Nucleus accumbens (tissue), 56 donors: ENCODE measurements at regions not wholly inside any gene's neighbourhood (a gene's known extent, or its start where the extent isn't known, plus 50 kb on each side); places are given as distances from the start of the nearest gene placed in this dataset.
"Not testable (repeated sequence)": the region's sequence is repeated elsewhere in the genome, so short reads cannot be mapped to it uniquely, and the experiment has no call there.

ENCODE experiments used
- DNase-seq, 56 donors: peaks; one replicate each; lab custom pipeline; 2025; lab: John Stamatoyannopoulos, UW

DNA sequence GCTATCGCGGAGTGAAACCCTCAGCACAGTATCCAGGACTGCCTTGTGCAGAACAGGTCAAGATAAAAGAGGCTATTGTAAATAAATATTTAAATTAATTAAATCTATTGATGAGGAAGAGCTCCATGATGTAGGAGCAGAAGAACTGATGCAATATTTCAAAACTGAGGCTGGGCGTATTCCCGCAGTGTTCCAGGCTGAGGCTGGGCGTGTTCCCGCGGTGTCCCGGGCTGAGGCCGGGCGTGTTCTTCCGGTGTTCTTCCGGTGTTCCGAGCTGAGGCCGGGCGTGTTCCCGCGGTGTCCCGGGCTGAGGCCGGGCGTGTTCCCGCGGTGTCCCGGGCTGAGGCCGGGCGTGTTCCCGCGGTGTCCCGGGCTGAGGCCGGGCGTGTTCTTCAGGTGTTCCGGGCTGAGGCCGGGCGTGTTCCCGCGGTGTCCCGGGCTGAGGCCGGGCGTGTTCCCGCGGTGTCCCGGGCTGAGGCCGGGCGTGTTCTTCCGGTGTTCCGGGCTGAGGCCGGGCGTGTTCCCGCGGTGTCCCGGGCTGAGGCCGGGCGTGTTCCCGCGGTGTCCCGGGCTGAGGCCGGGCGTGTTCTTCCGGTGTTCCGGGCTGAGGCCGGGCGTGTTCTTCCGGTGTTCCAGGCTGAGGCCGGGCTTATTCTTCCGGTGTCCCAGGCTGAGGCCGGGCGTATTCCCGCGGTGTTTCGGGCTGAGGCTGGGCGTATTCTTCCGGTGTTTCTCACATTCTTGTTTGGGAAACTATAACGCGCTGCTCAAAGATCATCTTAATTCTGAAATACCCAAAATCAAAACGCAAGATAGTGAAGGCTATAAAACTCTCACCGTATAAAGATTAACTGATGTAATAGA, 130.1 kb upstream of the FRG1 start:
- not testable (repeated sequence) for DNase-seq

DNA sequence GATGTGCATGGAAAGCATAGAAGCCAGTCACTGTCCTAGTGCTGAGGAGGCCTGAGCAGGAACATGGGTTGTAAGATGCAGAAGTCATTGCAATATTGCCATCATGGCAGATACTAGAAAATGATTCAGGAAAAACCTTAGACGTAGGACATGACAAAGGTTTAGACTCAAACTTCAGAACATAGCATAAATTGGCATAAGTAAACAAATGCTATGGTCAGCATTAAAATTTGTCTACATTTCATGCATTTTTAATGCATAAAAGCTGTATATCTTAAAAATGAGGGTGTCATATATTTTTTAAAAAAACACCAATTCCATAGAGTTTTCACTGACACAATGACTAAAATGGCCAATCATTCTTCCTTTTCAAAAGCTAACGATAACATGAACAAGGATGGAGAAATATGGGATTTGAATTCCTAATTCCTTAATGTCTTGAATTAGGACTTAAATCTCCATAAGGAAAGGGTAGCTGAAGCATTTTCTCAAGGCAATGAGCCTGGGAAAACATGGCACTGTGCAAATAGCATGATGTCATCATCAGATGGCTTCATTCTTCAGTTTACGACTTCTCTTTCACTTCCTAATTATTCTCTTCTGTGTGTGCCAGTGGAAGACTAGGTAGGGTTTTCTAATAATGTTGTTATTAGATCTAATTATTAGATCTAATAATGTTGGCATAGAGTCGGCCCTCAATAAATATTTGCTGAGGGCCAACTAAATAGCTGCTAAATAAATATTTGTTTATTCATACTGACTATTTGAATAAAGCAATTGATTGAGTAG, 125.1 kb upstream of the FRG1 start:
- DNase-seq = no peak

DNA sequence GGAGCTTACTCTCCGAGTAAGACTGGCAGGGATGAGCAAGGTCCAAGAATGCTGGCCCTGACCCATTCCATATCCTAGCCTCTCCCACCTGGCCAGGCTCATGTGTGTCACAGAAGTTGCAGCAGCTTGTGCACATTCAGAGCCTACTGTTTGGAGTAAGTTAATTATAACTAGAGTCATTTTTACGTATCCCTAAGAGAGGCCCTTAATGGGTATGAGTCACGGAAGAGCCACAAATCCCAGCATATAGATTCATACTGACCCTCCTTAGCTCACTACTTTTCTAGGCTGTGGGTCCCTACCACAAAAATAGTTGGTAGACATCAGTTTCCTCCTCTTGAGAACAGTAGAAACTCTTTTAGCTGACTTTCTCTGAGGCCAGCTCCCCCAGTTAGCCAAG, 118.3 kb upstream of the FRG1 start:
- no peak for DNase-seq

DNA sequence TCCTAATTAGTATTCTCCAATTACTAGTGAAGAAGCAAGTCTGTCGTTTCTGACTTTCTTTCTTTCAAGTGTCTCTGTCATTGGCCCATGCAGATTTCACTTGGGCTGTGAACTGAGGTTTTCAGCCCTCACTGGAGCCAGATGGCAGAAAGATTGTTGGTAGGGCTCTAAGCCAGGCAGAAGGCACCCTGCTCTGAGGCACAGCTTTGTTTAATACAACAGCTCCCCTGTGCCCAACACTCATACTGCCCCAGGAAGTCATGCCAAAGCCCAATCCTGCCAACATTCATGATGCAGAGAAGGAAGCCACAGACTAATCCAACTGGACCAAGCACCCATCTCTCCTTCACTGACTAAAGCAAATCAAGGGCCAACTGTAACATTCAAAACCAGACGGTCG, 117.1 kb upstream of the FRG1 start:
- peak in 55 of 56 donors; percentile 1 to 91 (median 72) for DNase-seq

DNA sequence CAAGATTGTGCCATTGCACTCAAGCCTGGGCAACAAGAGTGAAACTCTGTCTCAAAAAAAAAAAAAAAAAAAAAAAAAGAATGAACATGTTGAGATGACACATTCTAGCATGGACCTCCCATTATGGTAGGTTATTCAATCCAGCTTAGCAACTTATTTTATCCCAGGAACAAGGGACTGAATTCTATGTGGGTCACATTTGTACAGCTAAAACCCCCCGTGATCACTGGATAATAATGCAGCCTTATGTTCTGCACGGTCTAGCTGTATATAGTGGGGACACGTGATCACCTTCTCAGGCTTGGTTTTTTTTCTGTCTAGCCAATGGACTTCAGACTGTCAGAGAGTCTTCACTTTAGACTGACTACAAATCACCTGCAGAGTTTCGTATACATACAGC, 115.2 kb upstream of the FRG1 start:
- no peak for DNase-seq

DNA sequence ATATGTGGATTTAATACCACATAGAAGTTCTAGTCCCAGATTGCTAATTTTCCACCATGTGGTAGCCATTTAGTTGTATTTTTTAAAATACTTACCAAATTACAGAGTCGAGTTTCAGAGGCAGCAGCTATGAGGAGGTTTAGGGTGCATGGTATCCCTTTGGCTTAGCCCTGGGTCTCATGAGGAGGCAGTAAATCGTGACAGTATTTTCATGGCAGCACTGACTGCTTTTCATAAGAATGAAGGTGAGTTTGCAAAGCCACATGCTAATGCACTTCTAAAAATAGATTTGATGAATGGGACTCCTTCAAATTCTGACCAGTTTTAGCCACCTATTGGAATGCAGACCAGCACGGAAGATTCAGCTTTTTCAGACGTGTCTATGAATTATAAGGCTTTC, 114.0 kb upstream of the FRG1 start:
- no peak for DNase-seq

DNA sequence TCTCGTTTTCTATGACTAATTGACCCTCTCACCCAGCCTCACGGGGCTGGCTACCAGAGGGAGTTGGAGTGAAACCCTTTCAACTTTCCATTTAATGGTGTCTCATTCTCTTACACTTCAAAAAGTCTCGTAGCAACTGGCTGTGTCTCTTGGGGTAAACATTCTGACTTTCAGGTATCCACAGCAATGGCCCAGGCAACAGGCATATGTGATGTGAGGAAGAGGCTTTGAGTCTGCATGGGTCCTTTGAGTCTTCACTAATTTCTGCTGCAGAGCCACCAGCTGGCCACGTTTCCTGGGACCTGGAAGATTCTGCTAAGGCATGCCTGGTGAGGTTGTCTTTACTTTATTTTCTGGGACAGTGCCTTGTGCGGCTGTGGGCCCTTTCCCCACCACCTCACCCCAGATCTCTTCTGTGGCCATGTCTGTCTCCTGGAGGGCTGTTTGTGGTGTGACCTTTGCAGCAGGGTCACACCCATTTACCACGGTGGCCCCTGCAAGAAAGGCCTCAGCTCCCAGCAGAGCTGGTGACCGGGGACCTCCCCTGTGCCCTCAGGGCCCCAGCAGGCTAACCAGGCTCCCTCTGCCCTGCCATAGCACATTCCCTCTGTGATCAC, 112.5 kb upstream of the FRG1 start:
- DNase-seq = no peak

DNA sequence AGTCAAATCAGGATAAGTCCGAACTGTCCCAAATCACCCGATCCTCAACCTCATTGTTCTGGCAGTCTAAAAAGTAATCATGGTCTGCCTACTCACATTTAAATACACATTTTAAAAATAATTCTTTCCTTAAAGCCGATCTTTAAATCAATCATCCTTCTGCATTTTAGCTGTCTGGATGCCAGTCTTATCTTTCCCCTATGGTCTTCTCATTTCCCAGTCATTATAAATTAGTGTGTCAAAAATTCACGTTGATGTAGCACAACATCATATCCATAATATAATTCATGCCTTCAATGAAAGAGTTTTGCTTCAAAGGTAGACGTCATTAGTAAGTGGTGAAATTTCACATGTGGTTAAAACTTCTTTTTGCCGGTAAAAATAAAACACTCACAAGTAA, 108.1 kb upstream of the FRG1 start:
- no peak for DNase-seq

DNA sequence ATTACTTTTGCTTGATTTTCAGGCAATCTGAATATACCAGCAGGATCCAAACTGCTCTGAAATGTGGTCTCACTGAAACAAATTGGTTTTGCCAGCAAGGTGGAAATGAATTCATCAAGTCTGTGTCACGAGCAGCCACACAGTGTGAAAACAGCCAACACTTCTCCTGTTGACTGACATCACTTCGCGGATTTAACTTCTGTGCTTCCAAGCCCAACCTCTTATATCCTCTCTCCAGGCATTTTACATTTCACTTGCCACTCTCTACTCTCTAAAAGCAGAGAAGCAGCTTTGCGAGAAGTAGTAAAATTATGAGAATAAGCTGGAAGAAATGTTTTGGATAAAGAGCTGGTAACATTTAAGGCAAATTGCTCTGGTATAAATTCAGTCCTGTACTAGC, 106.1 kb upstream of the FRG1 start:
- DNase-seq = no peak

DNA sequence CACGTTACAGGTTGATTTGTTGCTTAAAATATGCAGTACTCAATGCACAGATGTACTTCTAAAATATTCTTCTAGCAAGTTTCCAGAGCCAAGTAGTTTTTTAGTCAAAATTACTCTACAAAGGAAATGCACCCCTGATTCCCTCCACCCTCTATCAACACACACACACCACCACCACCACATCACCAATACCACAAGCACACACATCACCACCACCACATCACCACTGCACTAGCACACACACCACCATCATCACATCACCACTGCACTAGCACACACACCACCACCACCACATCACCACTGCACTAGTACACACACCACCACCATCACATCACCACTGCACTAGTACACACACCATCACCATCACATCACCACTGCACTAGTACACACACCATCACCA, 105.2 kb upstream of the FRG1 start:
- no peak for DNase-seq

DNA sequence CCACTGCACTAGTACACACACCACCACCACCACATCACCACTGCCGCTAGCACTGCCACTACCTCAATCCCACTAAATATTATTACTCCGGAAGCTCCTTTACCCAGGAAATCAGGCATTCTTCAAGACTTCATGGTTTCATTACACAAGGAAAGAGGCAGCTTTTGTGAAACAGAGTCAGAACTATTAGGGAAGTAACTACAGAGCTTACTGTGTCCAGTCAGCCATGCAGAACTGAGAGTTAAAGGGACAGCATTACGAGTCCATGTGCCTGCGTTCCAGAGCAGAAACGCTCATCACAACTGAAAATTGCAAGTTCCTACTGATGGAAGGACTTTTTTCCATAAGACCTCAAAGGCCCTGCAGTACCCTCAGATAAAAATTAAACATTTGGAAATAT, 103.2 kb upstream of the FRG1 start:
- DNase-seq = no peak

DNA sequence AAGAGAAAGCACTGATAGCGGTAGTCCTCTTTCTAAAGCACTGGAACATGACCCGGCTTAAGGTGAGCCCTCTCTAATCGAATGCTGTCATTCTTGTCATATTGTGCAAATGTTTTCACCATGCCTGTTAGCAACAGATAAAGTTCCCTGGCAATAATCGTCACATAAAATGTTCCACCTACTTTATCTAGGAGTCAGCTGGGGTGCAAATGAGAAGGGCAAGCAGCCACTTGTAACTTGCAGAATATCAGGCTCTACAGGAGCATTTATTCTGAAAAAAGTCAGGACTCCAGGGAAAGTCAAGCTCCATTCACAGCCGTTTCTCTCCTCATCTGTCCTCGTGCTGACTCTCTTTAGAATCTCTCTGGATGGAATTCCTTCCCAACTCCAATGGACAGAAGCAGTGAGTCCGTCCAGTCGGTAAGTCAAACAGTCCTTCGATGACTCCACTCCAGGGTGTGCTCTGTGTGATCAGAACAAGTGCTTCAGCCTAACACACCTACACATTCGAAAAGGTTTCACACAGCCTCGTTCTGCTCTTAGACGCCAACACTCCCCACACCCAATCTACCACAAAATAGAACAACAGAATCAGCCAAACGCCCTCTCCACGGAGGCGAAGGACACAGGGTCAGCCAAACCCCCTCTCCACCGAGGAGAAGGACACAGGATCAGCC, 101.7 kb upstream of the FRG1 start:
- no peak for DNase-seq

DNA sequence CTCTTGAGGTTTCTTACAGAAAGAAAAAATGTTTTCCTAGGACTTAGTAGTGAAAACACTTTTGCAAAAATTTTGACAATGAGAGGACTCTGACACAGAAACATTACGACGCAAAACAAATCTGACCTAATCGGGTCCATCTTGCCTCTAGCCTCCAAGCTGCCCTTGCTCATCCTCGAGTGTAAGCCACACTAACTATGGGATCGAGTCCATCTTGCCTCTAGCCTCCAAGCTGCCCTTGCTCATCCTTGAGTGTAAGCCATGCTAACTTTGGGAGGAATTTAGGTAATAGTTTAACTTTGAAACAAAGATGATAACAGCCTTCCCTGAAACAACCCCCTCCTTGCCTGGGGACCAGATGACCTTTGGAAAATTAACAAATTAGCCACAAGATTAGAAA, 100.3 kb upstream of the FRG1 start:
- DNase-seq = no peak

DNA sequence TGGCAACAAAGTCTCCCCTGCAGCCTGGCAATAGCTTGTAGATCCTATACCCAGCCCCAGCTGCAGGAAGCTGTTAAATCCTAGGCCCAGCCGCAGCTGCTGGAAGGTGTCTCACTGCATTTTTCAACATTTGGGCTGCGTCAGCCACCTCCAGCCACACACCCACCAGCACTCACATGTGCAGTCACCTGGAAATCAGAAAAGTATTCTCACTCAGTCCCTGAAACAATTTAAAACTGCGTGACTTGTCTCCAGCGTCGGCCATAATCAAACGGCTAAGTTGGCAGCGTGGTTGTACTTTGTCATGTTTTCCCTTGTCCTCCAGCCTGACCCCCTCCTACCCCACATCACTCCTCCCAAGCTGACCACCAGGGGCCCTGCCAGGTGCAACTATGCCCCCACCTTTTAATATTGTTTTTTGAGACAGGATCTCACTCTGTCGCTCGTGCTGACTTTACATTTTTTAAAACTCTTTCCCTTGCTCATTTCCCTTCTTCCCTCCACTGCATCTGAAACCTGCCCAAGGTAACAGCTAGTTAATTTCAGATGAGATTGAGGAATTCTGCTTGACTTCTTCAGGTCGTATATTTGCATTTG, 97.2 kb upstream of the FRG1 start:
- no peak for DNase-seq

DNA sequence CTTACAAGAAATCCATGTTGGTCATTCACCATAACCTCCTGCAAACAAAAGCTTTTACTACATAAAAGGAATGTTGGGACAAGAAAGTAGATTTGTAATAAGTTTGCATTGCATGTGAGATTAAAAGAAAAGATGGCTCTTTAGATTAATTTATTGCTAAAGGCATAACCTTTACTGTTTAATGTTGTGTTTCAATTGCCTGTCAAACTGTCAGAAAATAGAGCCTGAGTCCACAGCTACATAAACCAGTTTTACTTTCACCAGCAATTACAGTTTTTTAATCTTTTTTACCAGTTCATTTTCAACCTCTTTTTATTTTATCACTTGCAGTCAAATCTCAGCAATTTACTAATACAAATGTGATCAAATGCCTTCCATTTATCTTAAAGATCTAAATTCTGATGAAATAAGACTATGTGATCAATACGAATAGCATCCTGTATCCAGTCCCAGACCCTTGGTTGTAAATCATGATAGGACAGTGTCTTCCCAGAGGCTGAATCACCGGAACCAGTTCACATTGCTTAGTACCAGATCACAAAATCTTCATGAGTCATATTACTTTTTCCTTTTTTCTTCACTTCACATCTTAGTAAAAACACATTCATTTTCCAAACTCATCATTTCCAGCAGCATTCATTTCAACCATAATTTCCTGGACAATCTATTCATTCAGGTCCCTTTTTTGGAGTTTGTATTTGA, 95.4 kb upstream of the FRG1 start:
- DNase-seq = no peak

DNA sequence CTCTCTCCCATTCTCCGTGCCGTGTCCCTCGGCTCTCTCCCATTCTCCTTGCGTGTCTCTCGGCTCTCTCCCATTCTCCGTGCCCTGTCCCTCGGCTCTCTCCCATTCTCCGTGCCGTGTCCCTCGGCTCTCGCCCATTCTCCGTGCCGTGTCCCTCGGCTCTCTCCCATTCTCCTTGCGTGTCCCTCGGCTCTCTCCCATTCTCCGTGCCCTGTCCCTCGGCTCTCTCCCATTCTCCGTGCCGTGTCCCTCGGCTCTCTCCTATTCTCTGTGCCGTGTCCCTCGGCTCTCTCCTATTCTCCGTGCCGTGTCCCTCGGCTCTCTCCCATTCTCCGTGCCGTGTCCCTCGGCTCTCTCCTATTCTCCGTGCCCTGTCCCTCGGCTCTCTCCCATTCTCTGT, 94.6 kb upstream of the FRG1 start:
- DNase-seq = not testable (repeated sequence)

DNA sequence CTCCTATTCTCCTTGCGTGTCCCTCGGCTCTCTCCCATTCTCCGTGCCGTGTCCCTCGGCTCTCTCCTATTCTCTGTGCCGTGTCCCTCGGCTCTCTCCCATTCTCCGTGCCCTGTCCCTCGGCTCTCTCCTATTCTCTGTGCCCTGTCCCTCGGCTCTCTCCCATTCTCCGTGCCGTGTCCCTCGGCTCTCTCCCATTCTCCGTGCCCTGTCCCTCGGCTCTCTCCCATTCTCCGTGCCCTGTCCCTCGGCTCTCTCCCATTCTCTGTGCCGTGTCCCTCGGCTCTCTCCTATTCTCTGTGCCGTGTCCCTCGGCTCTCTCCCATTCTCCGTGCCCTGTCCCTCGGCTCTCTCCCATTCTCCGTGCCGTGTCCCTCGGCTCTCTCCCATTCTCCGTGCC, 94.1 kb upstream of the FRG1 start:
- not testable (repeated sequence) for DNase-seq

DNA sequence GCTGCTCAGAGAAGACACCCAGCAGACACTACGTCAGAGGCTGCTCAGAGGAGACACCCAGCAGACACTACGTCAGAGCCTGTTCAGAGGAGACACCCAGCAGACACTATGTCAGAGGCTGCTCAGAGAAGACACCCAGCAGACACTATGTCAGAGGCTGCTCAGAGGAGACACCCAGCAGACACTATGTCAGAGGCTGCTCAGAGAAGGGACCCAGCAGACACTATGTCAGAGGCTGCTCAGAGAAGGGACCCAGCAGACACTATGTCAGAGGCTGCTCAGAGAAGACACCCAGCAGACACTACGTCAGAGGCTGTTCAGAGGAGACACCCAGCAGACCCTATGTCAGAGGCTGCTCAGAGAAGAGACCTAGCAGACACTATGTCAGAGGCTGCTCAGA, 92.0 kb upstream of the FRG1 start:
- not testable (repeated sequence) for DNase-seq

DNA sequence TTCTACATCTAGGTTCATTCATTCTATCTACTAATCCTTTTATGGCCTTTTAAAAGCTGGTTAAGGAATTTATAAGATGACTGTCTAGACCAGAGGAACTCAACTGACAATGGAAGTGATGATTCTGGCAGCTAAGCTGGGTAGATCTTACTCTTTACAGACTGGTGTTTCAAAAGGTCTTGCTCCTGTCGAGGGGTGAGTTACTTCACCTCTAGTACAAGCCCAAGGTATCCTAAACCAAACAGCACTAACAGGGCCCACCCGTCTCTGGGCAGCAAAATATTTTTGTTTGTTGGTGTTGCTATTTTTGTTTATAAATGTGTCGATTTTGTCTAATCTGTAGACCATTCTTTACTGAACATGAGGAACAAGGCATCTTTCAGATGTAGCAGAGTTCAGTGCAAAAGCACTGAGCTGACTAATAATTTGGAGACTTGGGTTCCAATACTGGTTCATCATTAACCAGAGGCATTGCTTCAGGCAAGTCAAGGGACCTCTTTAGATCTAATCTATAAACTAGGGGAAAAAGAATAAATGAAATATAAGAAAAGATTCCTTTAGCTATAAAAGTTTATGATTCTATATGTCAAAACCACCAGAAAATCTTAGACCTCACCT, 90.3 kb upstream of the FRG1 start:
- DNase-seq = no peak
